Mesodermal cell (in vitro differentiated cells): ENCODE measurements at regions not wholly inside any gene's neighbourhood (a gene's known extent, or its start where the extent isn't known, plus 50 kb on each side); places are given as distances from the start of the nearest gene placed in this dataset.
"Not testable (repeated sequence)": the region's sequence is repeated elsewhere in the genome, so short reads cannot be mapped to it uniquely, and the experiment has no call there.

Experiments
- H3K27ac ChIP-seq: 2 replicates; pipeline ENCODE4 v1.7.0; 2013; ENCODE audit warnings: mild to moderate bottlenecking, low read depth, low read length, moderate library complexity; ENCODE audit not compliant: severe bottlenecking
- H3K36me3 ChIP-seq: 2 replicates; pipeline ENCODE4 v1.7.1; 2013; ENCODE audit warnings: mild to moderate bottlenecking, low read length, moderate library complexity; ENCODE audit not compliant: control insufficient read depth, insufficient read depth
- H3K4me1 ChIP-seq: one replicate; pipeline ENCODE4 v1.7.1; 2013; ENCODE audit warnings: mild to moderate bottlenecking, low read length; ENCODE audit not compliant: insufficient read depth, control insufficient read depth, poor library complexity, severe bottlenecking
- H3K4me3 ChIP-seq: 2 replicates; pipeline ENCODE4 v1.7.0; 2013; ENCODE audit warnings: low read length, control low read depth, mild to moderate bottlenecking; ENCODE audit not compliant: insufficient read depth, poor library complexity, severe bottlenecking; ENCODE audit errors: extremely low read depth
- H3K9me3 ChIP-seq: 2 replicates; pipeline ENCODE4 v1.7.1; 2013; ENCODE audit warnings: mild to moderate bottlenecking, low read length, moderate library complexity; ENCODE audit not compliant: control insufficient read depth
- WGBS, 2 experiments: methylation state at CpG; one replicate each; pipeline ENCODE4 v1.1.5; 2013; ENCODE audit warnings: missing lambda C conversion rate in 2 of 2; ENCODE audit not compliant: insufficient coverage in 2 of 2; 5-methylcytosine and 5-hydroxymethylcytosine counted together

GRCh38 chr7:45420843-45421495 is 153.2 kb upstream of the ADCY1 start:
- no peak overlapping the region for H3K27ac ChIP-seq
- WGBS, 2 experiments, result no CpG with 5 or more reads among the region's 3 CpGs
- H3K4me3 ChIP-seq, result no peak overlapping the region

GRCh38 chr7:45421806-45422205 is 152.4 kb upstream of the ADCY1 start:
- Histone ChIP-seq H3K36me3 (no peaks in the 10 kb centered on the region), H3K27ac (no peak overlapping the region), H3K4me1 (no peaks in the 10 kb centered on the region), H3K4me3 (no peak overlapping the region), H3K9me3 (no peaks in the 10 kb centered on the region)
- WGBS, 2 experiments, result no CpG with 5 or more reads among the region's 1 CpG

More at GRCh38 chr7:45420843-45421495, 153.2 kb upstream of the ADCY1 start:
- Histone ChIP-seq H3K4me1 (no peaks in the 10 kb centered on the region), H3K36me3 (no peaks in the 10 kb centered on the region), H3K9me3 (no peaks in the 10 kb centered on the region)

- 80 to 97% methylated on average over 1 to 6 of the region's 8 CpGs for WGBS, 2 experiments
- no peak overlapping the region for H3K4me3 ChIP-seq
- H3K9me3 ChIP-seq, result no peaks in the 10 kb centered on the region
- H3K4me1 ChIP-seq, result no peaks in the 10 kb centered on the region
- no peaks in the 10 kb centered on the region for H3K36me3 ChIP-seq
- no peak overlapping the region for H3K27ac ChIP-seq
Observed at GRCh38 chr7:45430397-45430796, 143.8 kb upstream of the ADCY1 start.

- Histone ChIP-seq H3K27ac (no peak overlapping the region), H3K4me1 (no peaks in the 10 kb centered on the region), H3K36me3 (no peaks in the 10 kb centered on the region), H3K9me3 (no peaks in the 10 kb centered on the region), H3K4me3 (no peak overlapping the region)
- 84 to 86% methylated on average over 3 to 4 of the region's 6 CpGs for WGBS, 2 experiments
Observed at GRCh38 chr7:45434167-45434784, 139.9 kb upstream of the ADCY1 start.

GRCh38 chr7:45435131-45435530 is 139.0 kb upstream of the ADCY1 start:
- H3K36me3 ChIP-seq, result no peaks in the 10 kb centered on the region
- WGBS, 2 experiments, result 75 to 94% methylated on average over 3 of the region's 3 CpGs
- H3K9me3 ChIP-seq, result no peaks in the 10 kb centered on the region
- no peak overlapping the region for H3K4me3 ChIP-seq
- H3K4me1 ChIP-seq, result no peaks in the 10 kb centered on the region
- no peak overlapping the region for H3K27ac ChIP-seq

GRCh38 chr7:45435846-45436245 is 138.3 kb upstream of the ADCY1 start:
- H3K4me1 ChIP-seq, result no peaks in the 10 kb centered on the region
- H3K27ac ChIP-seq, result no peak overlapping the region
- no peaks in the 10 kb centered on the region for H3K9me3 ChIP-seq
- H3K4me3 ChIP-seq, result no peak overlapping the region
- WGBS, 2 experiments, result 100% methylated on average over 1 of the region's 1 CpG; no CpG with 5 or more reads in 1 of the 2 experiments
- H3K36me3 ChIP-seq, result no peaks in the 10 kb centered on the region

GRCh38 chr7:45440776-45441175 is 133.4 kb upstream of the ADCY1 start:
- 86% methylated on average over 1 of the region's 1 CpG; no CpG with 5 or more reads in 1 of the 2 experiments for WGBS, 2 experiments
- H3K4me3 ChIP-seq, H3K27ac ChIP-seq, H3K36me3 ChIP-seq, H3K9me3 ChIP-seq, H3K4me1 ChIP-seq: not testable (repeated sequence)

GRCh38 chr7:45443263-45443662 is 130.9 kb upstream of the ADCY1 start:
- Histone ChIP-seq H3K4me1 (no peaks in the 10 kb centered on the region), H3K9me3 (no peaks in the 10 kb centered on the region), H3K27ac (no peak overlapping the region), H3K4me3 (no peak overlapping the region), H3K36me3 (no peaks in the 10 kb centered on the region)
- 100% methylated on average over 1 of the region's 1 CpG; no CpG with 5 or more reads in 1 of the 2 experiments for WGBS, 2 experiments

- no peaks in the 10 kb centered on the region for H3K4me1 ChIP-seq
- H3K9me3 ChIP-seq, result no peaks in the 10 kb centered on the region
- no peak overlapping the region for H3K27ac ChIP-seq
- no peaks in the 10 kb centered on the region for H3K36me3 ChIP-seq
- no peak overlapping the region for H3K4me3 ChIP-seq
- WGBS, 2 experiments, result 39 to 100% methylated on average over 1 to 2 of the region's 2 CpGs
Observed at GRCh38 chr7:45446195-45446944, 127.8 kb upstream of the ADCY1 start.

GRCh38 chr7:45447296-45447695 is 126.9 kb upstream of the ADCY1 start:
- no peaks in the 10 kb centered on the region for H3K4me1 ChIP-seq
- no peaks in the 10 kb centered on the region for H3K36me3 ChIP-seq
- 71 to 78% methylated on average over 1 of the region's 1 CpG for WGBS, 2 experiments
- no peak overlapping the region for H3K27ac ChIP-seq
- H3K4me3 ChIP-seq, result no peak overlapping the region
- H3K9me3 ChIP-seq, result no peaks in the 10 kb centered on the region
